ENCODE measurements at regions not wholly inside any gene's neighbourhood (a gene's known extent, or its start where the extent isn't known, plus 50 kb on each side); places are given as distances from the start of the nearest gene placed in this dataset.

DNA sequence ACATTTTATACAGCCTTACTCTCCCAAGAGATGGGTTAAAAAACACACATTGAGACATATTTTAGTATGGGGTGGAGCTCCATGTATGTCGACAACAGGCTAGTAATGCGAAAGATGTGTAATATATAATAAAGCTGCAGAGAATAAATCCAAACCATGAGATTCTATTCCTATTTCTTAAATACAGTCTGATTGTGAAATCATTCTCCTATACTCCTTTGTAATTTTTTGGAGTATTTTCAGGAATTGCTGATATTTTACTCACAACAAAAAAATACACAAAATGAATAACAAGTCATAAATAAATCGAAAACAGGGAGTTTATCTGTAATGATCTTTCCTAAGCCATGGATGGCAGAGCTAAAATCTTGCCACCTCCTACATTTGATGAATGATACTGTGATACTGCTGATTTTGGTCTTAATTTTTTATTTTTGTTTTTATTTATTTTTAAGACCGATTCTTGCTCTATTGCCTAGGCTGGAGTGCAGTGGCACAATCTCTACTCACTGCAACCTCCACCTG lies 173.5 kb upstream of the KLF6 start:
- H2AFZ ChIP-seq (ENCODE audit: low read depth, low read length) = no peak overlapping the region
- dilution Hi-C loops (cut with MboI; ENCODE audit: extremely low pct_ligation_motif_present, low sequenced_read_pairs) = no loop called here
- ChIA-PET POLR2A (no interaction called here), CTCF (no interaction called here)
- no peak overlapping the region for H3K9ac ChIP-seq (replicated peaks; ENCODE audit: extremely low read depth, insufficient read depth, low read length)
- intact Hi-C loops (cut with micrococcal nuclease) = no loop called here
- H3K36me3 ChIP-seq (ENCODE audit: control insufficient read depth in 2 of 2, extremely low read depth in 1 of 2, insufficient read depth in 2 of 2, low read length in 2 of 2) = no peaks in the 10 kb centered on the region
- no peak overlapping the region for H3K27ac ChIP-seq (ENCODE audit: insufficient read depth, low read depth, low read length)
- H3K9me3 ChIP-seq (replicated peaks; ENCODE audit: control insufficient read depth, insufficient read depth, low read length) = no peaks in the 10 kb centered on the region
- no peaks in the 10 kb centered on the region for H4K20me1 ChIP-seq (replicated peaks; ENCODE audit: control insufficient read depth, extremely low read depth, insufficient read depth, low read length)
- H3K79me2 ChIP-seq (ENCODE audit: control insufficient read depth, insufficient read depth, low read length) = no peaks in the 10 kb centered on the region
- DNase-seq (ENCODE audit: low read depth, low spot score) (no peak), FAIRE-seq (no peak)
- H3K9me1 ChIP-seq (replicated peaks; ENCODE audit: control insufficient read depth, extremely low read depth, insufficient read depth, low read length) = no peaks in the 10 kb centered on the region
- BruUV-seq (replicated peaks) = no TSS peak
- TF ChIP-seq JUN (IDR thresholded peaks at IDR 0.05; ENCODE audit: borderline replicate concordance, insufficient read depth, insufficient read length, low read depth) (no peak), MYC (IDR thresholded peaks at IDR 0.05; ENCODE audit: low read depth, low read length) (no peak), FOS (IDR thresholded peaks at IDR 0.05; ENCODE audit: borderline replicate concordance, insufficient read depth, low read length) (no peak), GATA2 (IDR thresholded peaks at IDR 0.05; ENCODE audit: insufficient read depth, insufficient read length, low read depth, low read length) (no peak), POLR2A (IDR thresholded peaks at IDR 0.05; ENCODE audit: low read depth, low read length) (no peak), POLR2AphosphoS5 (IDR thresholded peaks at IDR 0.05; ENCODE audit: insufficient read depth, low read depth, low read length) (no peak), EZH2 (IDR thresholded peaks at IDR 0.05; ENCODE audit: borderline replicate concordance, low read depth, low read length, severe bottlenecking) (no peak)
- TF ChIP-seq, protein P1, sequence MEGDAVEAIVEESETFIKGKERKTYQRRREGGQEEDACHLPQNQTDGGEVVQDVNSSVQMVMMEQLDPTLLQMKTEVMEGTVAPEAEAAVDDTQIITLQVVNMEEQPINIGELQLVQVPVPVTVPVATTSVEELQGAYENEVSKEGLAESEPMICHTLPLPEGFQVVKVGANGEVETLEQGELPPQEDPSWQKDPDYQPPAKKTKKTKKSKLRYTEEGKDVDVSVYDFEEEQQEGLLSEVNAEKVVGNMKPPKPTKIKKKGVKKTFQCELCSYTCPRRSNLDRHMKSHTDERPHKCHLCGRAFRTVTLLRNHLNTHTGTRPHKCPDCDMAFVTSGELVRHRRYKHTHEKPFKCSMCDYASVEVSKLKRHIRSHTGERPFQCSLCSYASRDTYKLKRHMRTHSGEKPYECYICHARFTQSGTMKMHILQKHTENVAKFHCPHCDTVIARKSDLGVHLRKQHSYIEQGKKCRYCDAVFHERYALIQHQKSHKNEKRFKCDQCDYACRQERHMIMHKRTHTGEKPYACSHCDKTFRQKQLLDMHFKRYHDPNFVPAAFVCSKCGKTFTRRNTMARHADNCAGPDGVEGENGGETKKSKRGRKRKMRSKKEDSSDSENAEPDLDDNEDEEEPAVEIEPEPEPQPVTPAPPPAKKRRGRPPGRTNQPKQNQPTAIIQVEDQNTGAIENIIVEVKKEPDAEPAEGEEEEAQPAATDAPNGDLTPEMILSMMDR (IDR thresholded peaks at IDR 0.05; ENCODE audit: extremely low read depth in 1 of 2, insufficient read depth in 1 of 2, low read depth in 1 of 2, low read length in 2 of 2) = no peak
- TF ChIP-seq, protein P2, sequence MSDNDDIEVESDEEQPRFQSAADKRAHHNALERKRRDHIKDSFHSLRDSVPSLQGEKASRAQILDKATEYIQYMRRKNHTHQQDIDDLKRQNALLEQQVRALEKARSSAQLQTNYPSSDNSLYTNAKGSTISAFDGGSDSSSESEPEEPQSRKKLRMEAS (IDR thresholded peaks at IDR 0.05; ENCODE audit: insufficient read depth, insufficient read length) = no peak
- H3K27me3 ChIP-seq (ENCODE audit: control insufficient read depth in 2 of 2, insufficient read depth in 2 of 2, low read length in 2 of 2) = no peaks in the 10 kb centered on the region
- no peaks in the 10 kb centered on the region for H3K4me1 ChIP-seq (ENCODE audit: control insufficient read depth, extremely low read depth, insufficient read depth, low read length)
- no peak overlapping the region for H3K4me3 ChIP-seq (replicated peaks in 1 of 3; ENCODE audit: insufficient read depth in 1 of 3, low read depth in 1 of 3, low read length in 3 of 3)
- no peak overlapping the region for H3K4me2 ChIP-seq (ENCODE audit: insufficient read depth, low read length)
